ENCODE measurements at regions not wholly inside any gene's neighbourhood (a gene's known extent, or its start where the extent isn't known, plus 50 kb on each side); places are given as distances from the start of the nearest gene placed in this dataset.

DNA sequence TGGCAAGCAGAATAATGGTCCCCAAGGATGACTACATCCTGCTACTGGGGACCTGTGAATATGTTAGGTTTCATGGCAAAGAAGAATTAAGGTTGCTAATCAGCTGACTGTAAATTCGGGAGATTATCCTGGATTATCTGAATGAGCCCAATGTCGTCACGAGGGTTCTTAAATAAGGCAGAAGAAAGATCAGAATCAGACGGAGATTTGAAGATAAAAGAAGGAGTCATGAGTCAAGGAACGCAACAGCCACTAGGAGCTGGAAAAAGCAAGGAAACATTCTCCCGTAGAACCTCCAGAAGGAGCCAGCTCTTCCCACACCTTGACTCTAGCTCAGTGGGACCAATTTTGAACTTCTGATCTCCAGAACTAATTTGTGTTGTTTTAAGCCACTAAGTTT, 82.9 kb upstream of the APBB1IP start:
- ATAC-seq: no peak
- TF ChIP-seq, protein P1, sequence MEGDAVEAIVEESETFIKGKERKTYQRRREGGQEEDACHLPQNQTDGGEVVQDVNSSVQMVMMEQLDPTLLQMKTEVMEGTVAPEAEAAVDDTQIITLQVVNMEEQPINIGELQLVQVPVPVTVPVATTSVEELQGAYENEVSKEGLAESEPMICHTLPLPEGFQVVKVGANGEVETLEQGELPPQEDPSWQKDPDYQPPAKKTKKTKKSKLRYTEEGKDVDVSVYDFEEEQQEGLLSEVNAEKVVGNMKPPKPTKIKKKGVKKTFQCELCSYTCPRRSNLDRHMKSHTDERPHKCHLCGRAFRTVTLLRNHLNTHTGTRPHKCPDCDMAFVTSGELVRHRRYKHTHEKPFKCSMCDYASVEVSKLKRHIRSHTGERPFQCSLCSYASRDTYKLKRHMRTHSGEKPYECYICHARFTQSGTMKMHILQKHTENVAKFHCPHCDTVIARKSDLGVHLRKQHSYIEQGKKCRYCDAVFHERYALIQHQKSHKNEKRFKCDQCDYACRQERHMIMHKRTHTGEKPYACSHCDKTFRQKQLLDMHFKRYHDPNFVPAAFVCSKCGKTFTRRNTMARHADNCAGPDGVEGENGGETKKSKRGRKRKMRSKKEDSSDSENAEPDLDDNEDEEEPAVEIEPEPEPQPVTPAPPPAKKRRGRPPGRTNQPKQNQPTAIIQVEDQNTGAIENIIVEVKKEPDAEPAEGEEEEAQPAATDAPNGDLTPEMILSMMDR (IDR thresholded peaks at IDR 0.05): no peak
- WGBS, 3 donors: 73 to 79% (median 77%) methylated on average over 6 of the region's 6 CpGs
- no peak overlapping the region for H3K4me3 ChIP-seq
- intact Hi-C loops (cut with DNase I): no loop called here
- no peak overlapping the region for H3K27ac ChIP-seq
- DNase-seq: no peak
- H3K4me1 ChIP-seq: no peaks in the 10 kb centered on the region
- H3K36me3 ChIP-seq (ENCODE audit: insufficient read depth in 1 of 2, low read depth in 1 of 2): no peaks in the 10 kb centered on the region
- no peaks in the 10 kb centered on the region for H3K9me3 ChIP-seq
- H3K27me3 ChIP-seq (ENCODE audit: insufficient read depth in 3 of 3, low read length in 2 of 3): no peaks in the 10 kb centered on the region

DNA sequence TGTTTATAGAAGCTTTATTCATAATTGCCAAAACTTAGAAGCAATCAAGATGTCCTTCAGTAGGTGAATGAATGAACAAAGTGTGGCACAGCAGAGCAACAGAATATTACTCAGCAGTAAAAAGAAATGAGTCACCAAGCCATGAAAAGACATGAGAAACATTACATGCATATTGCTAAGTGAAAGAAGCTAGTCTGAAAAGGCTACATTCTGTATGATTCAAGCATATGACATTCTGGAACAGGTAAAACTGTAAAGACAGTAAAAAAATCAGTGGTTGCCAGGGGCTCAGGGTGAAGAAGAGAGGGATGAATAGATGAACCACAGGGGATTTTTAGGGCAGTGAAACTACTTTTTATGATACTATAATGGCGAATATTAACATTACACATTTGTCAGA, 80.9 kb upstream of the APBB1IP start:
- no peak overlapping the region for H3K4me3 ChIP-seq
- no peak overlapping the region for H3K27ac ChIP-seq
- no peaks in the 10 kb centered on the region for H3K36me3 ChIP-seq (ENCODE audit: insufficient read depth in 1 of 2, low read depth in 1 of 2)
- intact Hi-C loops (cut with DNase I): no loop called here
- 0 to 75% (median 25%) methylated on average over 1 of the region's 1 CpG for WGBS, 3 donors
- ATAC-seq: no peak
- H3K9me3 ChIP-seq: no peaks in the 10 kb centered on the region
- H3K4me1 ChIP-seq: no peaks in the 10 kb centered on the region
- TF ChIP-seq, protein P1 (IDR thresholded peaks at IDR 0.05): no peak
- DNase-seq: no peak
- no peaks in the 10 kb centered on the region for H3K27me3 ChIP-seq (ENCODE audit: insufficient read depth in 3 of 3, low read length in 2 of 3)

DNA sequence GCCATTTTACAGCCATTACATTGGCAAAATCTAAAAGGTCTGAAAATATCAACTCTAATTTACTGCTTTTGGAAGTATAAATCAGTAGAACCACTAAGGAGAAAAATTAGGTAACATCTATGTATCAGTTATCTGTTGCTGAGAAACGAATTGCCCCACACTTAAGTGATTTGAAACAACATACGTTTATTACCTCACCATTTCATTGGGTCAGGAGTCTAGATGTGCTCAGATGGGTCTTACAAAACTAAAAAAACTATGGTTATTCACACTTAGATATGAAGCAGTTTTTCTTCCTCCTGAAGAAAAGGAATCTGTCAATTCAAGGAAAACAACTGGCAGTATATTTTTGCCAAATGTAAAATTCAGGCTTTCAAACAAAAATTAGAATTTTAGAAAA, 80.1 kb upstream of the APBB1IP start:
- DNase-seq (no peak), ATAC-seq (no peak)
- no peak overlapping the region for H3K27ac ChIP-seq
- 31 to 74% (median 32%) methylated on average over 2 of the region's 2 CpGs for WGBS, 3 donors
- intact Hi-C loops (cut with DNase I): no loop called here
- no peaks in the 10 kb centered on the region for H3K9me3 ChIP-seq
- no peaks in the 10 kb centered on the region for H3K36me3 ChIP-seq (ENCODE audit: insufficient read depth in 1 of 2, low read depth in 1 of 2)
- no peak overlapping the region for H3K4me3 ChIP-seq
- H3K27me3 ChIP-seq (ENCODE audit: insufficient read depth in 3 of 3, low read length in 2 of 3): no peaks in the 10 kb centered on the region
- no peaks in the 10 kb centered on the region for H3K4me1 ChIP-seq
- TF ChIP-seq, protein P1 (IDR thresholded peaks at IDR 0.05): no peak

DNA sequence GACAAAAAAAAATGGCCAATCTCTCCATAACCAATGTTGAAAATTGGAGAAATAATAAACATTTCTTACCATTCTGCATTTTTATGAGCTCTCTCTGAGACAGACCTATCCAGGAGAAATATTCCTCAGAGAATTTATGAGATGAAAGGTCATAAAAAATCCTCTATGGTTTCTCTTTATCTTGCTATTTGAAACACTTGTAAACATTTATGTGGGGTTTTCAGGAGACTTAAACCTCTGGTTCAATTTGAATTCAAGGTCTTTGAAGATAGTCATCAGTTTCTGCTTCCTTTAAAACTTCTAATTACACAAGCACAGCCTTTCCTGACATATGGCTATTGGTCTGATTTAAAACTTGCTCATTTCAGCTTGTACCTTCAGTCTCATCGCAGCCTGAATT, 78.5 kb upstream of the APBB1IP start:
- Histone ChIP-seq H3K9me3 (no peaks in the 10 kb centered on the region), H3K4me3 (no peak overlapping the region), H3K4me1 (no peaks in the 10 kb centered on the region), H3K27me3 (ENCODE audit: insufficient read depth in 3 of 3, low read length in 2 of 3) (no peaks in the 10 kb centered on the region), H3K27ac (no peak overlapping the region), H3K36me3 (ENCODE audit: insufficient read depth in 1 of 2, low read depth in 1 of 2) (no peaks in the 10 kb centered on the region)
- 45 to 72% (median 67%) methylated on average over 1 of the region's 1 CpG for WGBS, 3 donors
- no peak for ATAC-seq
- intact Hi-C loops (cut with DNase I): no loop called here
- TF ChIP-seq, protein P1 (IDR thresholded peaks at IDR 0.05): no peak
- DNase-seq: no peak

DNA sequence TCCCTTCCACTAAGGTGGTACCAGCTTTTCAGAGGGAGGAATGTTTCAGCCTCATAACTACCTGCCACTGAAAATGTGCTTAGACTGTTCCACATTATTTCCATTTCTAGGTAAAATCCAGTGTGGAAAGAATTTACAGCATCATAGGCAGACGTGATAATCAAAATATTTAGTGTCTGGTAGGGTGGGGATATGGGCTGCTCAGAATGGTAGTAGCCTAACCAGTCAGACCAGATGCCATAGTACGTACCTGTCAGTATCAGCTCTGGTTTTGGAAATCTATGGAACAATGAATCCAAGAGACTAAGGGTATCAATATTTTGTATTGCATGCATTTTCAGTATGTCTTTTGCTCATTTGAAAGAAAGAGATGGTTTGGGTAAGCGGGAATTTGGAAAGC, 76.8 kb upstream of the APBB1IP start:
- Histone ChIP-seq H3K27ac (no peak overlapping the region), H3K4me1 (no peaks in the 10 kb centered on the region), H3K4me3 (no peak overlapping the region), H3K27me3 (ENCODE audit: insufficient read depth in 3 of 3, low read length in 2 of 3) (no peaks in the 10 kb centered on the region), H3K36me3 (ENCODE audit: insufficient read depth in 1 of 2, low read depth in 1 of 2) (no peaks in the 10 kb centered on the region), H3K9me3 (no peaks in the 10 kb centered on the region)
- TF ChIP-seq, protein P1 (IDR thresholded peaks at IDR 0.05): no peak
- WGBS, 3 donors: 61 to 78% (median 74%) methylated on average over 3 of the region's 3 CpGs
- no peak for DNase-seq
- intact Hi-C loops (cut with DNase I): no loop called here
- ATAC-seq: no peak
